Central memory CD8-positive, alpha-beta T cell (primary cell): ENCODE measurements at regions not wholly inside any gene's neighbourhood (a gene's known extent, or its start where the extent isn't known, plus 50 kb on each side); places are given as distances from the start of the nearest gene placed in this dataset.

ENCODE experiments used
- ATAC-seq: fragments of 150-1000 bp; cut with Tn5 transposase; replicated peaks from 2 replicates; pipeline ENCODE4 v1.10.0; 2022; ENCODE audit warnings: mild to moderate bottlenecking, moderate FRiP score, moderate number of reproducible peaks; ENCODE audit not compliant: poor library complexity, severe bottlenecking; ENCODE audit errors: extremely low read depth
- DNase-seq, 2 donors: peaks; one replicate each; pipeline ENCODE4 v3.0.0; 2021; ENCODE audit warnings: low spot score in 2 of 2
- H3K27ac Mint-ChIP-seq: one replicate; pipeline ENCODE4 v1.8.0; 2022; ENCODE audit warnings: low read depth, mild to moderate bottlenecking, moderate library complexity, mixed read lengths
- H3K27me3 Mint-ChIP-seq: one replicate; pipeline ENCODE4 v1.8.0; 2022; ENCODE audit warnings: mixed read lengths
- H3K36me3 Mint-ChIP-seq: one replicate; pipeline ENCODE4 v1.8.0; 2022; ENCODE audit warnings: mild to moderate bottlenecking, moderate library complexity, mixed read lengths; ENCODE audit not compliant: insufficient read depth
- H3K4me1 Mint-ChIP-seq: one replicate; pipeline ENCODE4 v1.8.0; 2022; ENCODE audit warnings: mixed read lengths
- H3K4me3 Mint-ChIP-seq: one replicate; pipeline ENCODE4 v1.8.0; 2022; ENCODE audit warnings: mild to moderate bottlenecking, moderate library complexity, mixed read lengths
- H3K9me3 Mint-ChIP-seq: one replicate; pipeline ENCODE4 v1.8.0; 2022; ENCODE audit warnings: mixed read lengths

DNA sequence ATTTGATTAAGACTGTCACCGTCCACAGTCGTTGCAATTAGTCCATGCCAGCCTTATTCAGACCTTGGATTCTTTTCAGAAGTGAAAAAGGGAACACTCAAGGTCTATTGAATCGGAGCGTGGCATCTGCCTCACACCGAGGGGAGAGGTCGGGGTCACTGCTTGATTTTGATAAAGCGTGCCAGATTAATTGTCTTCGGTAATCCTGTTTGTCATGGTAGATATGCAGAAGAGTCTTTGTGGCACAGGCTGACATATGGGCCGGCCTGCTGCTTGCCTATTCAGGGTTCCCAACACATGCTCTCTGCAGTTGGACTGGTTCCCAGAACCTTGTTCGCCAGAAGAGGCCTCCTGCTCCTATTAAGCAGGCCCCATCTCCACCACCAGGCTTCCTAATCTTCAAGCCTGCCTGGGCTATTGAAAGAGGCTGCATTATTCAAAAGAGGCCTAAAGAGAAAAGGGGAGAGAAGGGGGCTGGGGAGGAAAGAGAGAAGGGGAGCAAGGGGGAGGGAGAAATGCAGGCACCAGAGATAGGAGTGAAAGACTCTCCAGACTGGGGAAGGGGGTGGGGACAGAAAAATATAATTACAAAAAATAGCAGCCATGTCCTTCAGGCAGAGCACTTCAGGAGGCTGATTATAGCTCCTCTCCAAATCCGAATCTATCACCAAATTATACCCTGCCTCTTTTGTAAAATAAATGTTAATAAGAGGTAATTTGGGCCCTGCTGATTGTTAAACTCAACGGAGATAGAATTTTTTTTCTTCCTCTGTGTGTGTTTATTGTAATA lies 611.3 kb downstream of the HDGFL1 start:
- Mint-ChIP-seq H3K36me3 (no peaks in the 10 kb centered on the region), H3K27me3 (no peaks in the 10 kb centered on the region), H3K27ac (no peak overlapping the region), H3K4me3 (no peak overlapping the region), H3K9me3 (peaks cover 11% of the 10 kb centered on the region), H3K4me1 (no peaks in the 10 kb centered on the region)
- DNase-seq (no peak), ATAC-seq (no peak)

GRCh38 chr6:23181356-23182110 lies 612.2 kb downstream of the HDGFL1 start:
- H3K9me3 Mint-ChIP-seq: peaks cover 8% of the 10 kb centered on the region
- H3K27ac Mint-ChIP-seq: no peak overlapping the region
- no peak overlapping the region for H3K4me3 Mint-ChIP-seq
- H3K27me3 Mint-ChIP-seq: no peaks in the 10 kb centered on the region
- no peaks in the 10 kb centered on the region for H3K4me1 Mint-ChIP-seq
- DNase-seq (no peak), ATAC-seq (no peak)
- no peaks in the 10 kb centered on the region for H3K36me3 Mint-ChIP-seq

DNA sequence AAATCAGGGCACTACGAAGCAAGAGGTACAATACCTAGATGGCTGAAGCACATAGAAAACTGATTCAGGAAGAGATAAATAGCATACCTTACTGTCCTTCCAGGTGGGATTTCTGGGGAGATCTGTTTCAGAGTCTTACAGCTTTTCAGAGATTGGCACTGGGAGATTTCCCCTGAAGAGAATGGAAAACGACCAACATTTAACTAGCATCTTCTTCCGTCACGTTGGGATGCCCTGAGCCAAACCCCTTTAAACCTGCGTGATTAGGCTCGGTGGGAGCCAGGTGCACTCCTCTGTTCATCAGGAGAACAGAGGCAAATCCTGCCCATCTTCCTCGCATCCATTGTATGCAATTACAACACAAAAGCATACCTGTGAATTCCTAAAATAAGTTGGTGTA lies 614.5 kb downstream of the HDGFL1 start:
- DNase-seq (no peak), ATAC-seq (no peak)
- Mint-ChIP-seq H3K4me1 (no peaks in the 10 kb centered on the region), H3K4me3 (no peak overlapping the region), H3K36me3 (no peaks in the 10 kb centered on the region), H3K9me3 (peaks cover 8% of the 10 kb centered on the region), H3K27ac (no peak overlapping the region), H3K27me3 (no peaks in the 10 kb centered on the region)

- H3K27me3 Mint-ChIP-seq: no peaks in the 10 kb centered on the region
- no peaks in the 10 kb centered on the region for H3K4me1 Mint-ChIP-seq
- no peak overlapping the region for H3K27ac Mint-ChIP-seq
- ATAC-seq (no peak), DNase-seq (no peak)
- H3K9me3 Mint-ChIP-seq: peaks cover 8% of the 10 kb centered on the region
- no peak overlapping the region for H3K4me3 Mint-ChIP-seq
- no peaks in the 10 kb centered on the region for H3K36me3 Mint-ChIP-seq
Measured at GRCh38 chr6:23184351-23184750, 615.0 kb downstream of the HDGFL1 start.

DNA sequence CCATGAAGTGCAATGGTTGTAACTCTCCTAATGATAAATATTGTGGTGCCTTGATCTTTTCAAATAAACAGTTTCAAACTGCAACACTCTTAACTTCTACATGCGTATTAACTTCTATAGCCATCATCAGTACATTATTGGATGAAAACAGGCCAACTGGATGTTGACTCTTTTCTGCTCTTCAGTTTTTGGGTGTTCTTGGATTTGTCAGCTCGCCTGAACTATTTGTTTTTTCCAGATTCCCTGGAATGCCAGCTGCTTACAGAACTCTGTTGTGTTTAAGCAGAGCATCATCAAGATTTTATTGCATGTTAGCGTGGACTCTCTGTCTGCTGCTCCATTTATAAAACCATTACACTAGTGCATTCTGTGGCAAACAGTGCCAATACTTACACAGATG lies 626.1 kb downstream of the HDGFL1 start:
- no peaks in the 10 kb centered on the region for H3K27me3 Mint-ChIP-seq
- DNase-seq: no peak
- peaks cover 2% of the 10 kb centered on the region for H3K36me3 Mint-ChIP-seq
- H3K27ac Mint-ChIP-seq: no peak overlapping the region
- no peaks in the 10 kb centered on the region for H3K4me1 Mint-ChIP-seq
- ATAC-seq: no peak
- H3K4me3 Mint-ChIP-seq: no peak overlapping the region
- H3K9me3 Mint-ChIP-seq: peaks cover 8% of the 10 kb centered on the region

DNA sequence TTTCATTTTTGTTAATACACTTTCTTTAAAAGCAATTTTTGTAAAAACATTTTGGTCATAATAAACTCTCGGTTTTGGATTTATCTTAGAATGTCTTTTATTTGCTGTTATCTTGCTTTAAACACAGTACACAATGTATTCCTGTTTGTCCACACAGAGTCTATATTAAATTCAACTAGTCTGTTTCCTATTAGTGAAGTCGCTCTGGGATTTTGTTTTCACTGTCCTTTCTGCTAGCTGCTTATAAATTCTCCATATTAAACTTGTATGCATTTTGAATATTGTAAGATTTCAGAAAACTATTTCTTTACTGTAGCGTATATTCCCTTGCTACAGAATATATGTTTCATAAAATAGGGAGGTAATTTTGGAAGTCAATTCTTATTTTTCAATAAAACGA lies 630.2 kb downstream of the HDGFL1 start:
- H3K36me3 Mint-ChIP-seq: peaks cover 2% of the 10 kb centered on the region
- H3K27me3 Mint-ChIP-seq: no peaks in the 10 kb centered on the region
- H3K4me3 Mint-ChIP-seq: no peak overlapping the region
- ATAC-seq (no peak), DNase-seq (no peak)
- H3K9me3 Mint-ChIP-seq: no peaks in the 10 kb centered on the region
- H3K4me1 Mint-ChIP-seq: no peaks in the 10 kb centered on the region
- H3K27ac Mint-ChIP-seq: no peak overlapping the region

- ATAC-seq (no peak), DNase-seq (no peak)
- no peaks in the 10 kb centered on the region for H3K27me3 Mint-ChIP-seq
- no peaks in the 10 kb centered on the region for H3K4me1 Mint-ChIP-seq
- no peaks in the 10 kb centered on the region for H3K9me3 Mint-ChIP-seq
- H3K4me3 Mint-ChIP-seq: no peak overlapping the region
- H3K27ac Mint-ChIP-seq: no peak overlapping the region
- peaks cover 2% of the 10 kb centered on the region for H3K36me3 Mint-ChIP-seq
Measured at GRCh38 chr6:23200946-23201345, 631.6 kb downstream of the HDGFL1 start.

DNA sequence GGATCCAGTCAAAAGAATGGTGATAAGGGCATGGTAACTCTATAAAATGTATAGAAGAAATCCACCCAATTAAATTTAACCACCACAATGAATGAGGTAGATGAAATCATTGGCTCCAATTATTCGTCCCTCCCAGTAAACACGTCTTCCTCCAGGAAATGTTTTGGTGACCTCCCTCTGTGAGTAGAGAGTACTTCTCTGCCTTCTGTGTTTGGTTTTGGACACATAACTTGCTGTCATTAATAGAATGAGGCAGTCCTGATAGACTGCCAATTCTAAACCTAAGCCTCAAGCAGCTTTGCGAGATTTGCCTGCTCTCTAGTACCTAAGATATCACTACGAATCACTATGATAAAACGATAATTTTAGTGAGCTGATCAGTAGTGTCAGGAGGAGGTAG lies 632.8 kb downstream of the HDGFL1 start:
- Mint-ChIP-seq H3K4me1 (no peaks in the 10 kb centered on the region), H3K27ac (no peak overlapping the region), H3K36me3 (no peaks in the 10 kb centered on the region), H3K27me3 (no peaks in the 10 kb centered on the region), H3K4me3 (no peak overlapping the region), H3K9me3 (no peaks in the 10 kb centered on the region)
- DNase-seq (no peak), ATAC-seq (no peak)

GRCh38 chr6:23212398-23212797 lies 643.0 kb downstream of the HDGFL1 start:
- no peaks in the 10 kb centered on the region for H3K27me3 Mint-ChIP-seq
- ATAC-seq: no peak
- no peak overlapping the region for H3K27ac Mint-ChIP-seq
- peaks cover 33% of the 10 kb centered on the region for H3K9me3 Mint-ChIP-seq
- H3K36me3 Mint-ChIP-seq: no peaks in the 10 kb centered on the region
- H3K4me3 Mint-ChIP-seq: no peak overlapping the region
- no peak for DNase-seq
- H3K4me1 Mint-ChIP-seq: no peaks in the 10 kb centered on the region

DNA sequence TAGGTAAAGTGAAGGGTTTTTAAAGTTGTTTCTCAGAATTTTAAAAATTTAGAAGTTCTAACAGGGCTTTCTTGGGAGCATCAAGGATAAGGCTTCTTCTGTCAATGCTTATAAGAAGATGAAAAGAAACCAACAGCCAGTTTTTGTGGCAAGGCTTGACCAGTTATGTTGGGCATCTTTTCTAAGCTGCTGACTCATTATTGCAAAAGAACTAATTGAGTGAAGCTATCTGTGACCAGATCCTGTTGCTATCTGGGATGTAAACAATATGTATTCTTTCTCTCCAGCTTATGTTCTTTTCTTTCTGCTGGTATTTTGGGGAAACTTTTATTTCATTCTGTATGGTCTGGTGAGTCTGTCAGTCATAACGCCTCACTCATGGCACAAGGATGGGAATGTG lies 643.8 kb downstream of the HDGFL1 start:
- Mint-ChIP-seq H3K9me3 (peaks cover 27% of the 10 kb centered on the region), H3K27me3 (no peaks in the 10 kb centered on the region), H3K36me3 (no peaks in the 10 kb centered on the region), H3K27ac (no peak overlapping the region), H3K4me1 (no peaks in the 10 kb centered on the region), H3K4me3 (no peak overlapping the region)
- DNase-seq: no peak
- no peak for ATAC-seq

- DNase-seq (no peak), ATAC-seq (no peak)
- no peaks in the 10 kb centered on the region for H3K27me3 Mint-ChIP-seq
- H3K4me3 Mint-ChIP-seq: no peak overlapping the region
- no peaks in the 10 kb centered on the region for H3K36me3 Mint-ChIP-seq
- H3K27ac Mint-ChIP-seq: no peak overlapping the region
- no peaks in the 10 kb centered on the region for H3K4me1 Mint-ChIP-seq
- H3K9me3 Mint-ChIP-seq: peaks cover 22% of the 10 kb centered on the region
Measured at GRCh38 chr6:23213651-23214050, 644.3 kb downstream of the HDGFL1 start.

GRCh38 chr6:23218751-23219150 lies 649.4 kb downstream of the HDGFL1 start:
- no peaks in the 10 kb centered on the region for H3K4me1 Mint-ChIP-seq
- H3K27me3 Mint-ChIP-seq: no peaks in the 10 kb centered on the region
- H3K4me3 Mint-ChIP-seq: no peak overlapping the region
- DNase-seq (no peak), ATAC-seq (no peak)
- no peak overlapping the region for H3K27ac Mint-ChIP-seq
- no peaks in the 10 kb centered on the region for H3K36me3 Mint-ChIP-seq
- H3K9me3 Mint-ChIP-seq: peaks cover 5% of the 10 kb centered on the region

- DNase-seq: no peak
- H3K4me1 Mint-ChIP-seq: no peaks in the 10 kb centered on the region
Measured at GRCh38 chr6:23222724-23223123, 653.4 kb downstream of the HDGFL1 start.

More at GRCh38 chr6:23222724-23223123, 653.4 kb downstream of the HDGFL1 start:
- Mint-ChIP-seq H3K27ac (no peak overlapping the region), H3K27me3 (no peaks in the 10 kb centered on the region), H3K9me3 (peaks cover 11% of the 10 kb centered on the region), H3K4me3 (no peak overlapping the region), H3K36me3 (no peaks in the 10 kb centered on the region)
- ATAC-seq: no peak
